ENCODE measurements at regions not wholly inside any gene's neighbourhood (a gene's known extent, or its start where the extent isn't known, plus 50 kb on each side); places are given as distances from the start of the nearest gene placed in this dataset.

GRCh38 chr2:220916931-220917330 lies 655.2 kb downstream of the EPHA4 start:
- DNase-seq (ENCODE audit: low read depth): no peak

GRCh38 chr2:220930271-220931076 lies 641.6 kb downstream of the EPHA4 start:
- no peak for DNase-seq (ENCODE audit: low read depth)

- no peak for DNase-seq (ENCODE audit: low read depth)
Measured at GRCh38 chr2:220931491-220931890, 640.6 kb downstream of the EPHA4 start.

- no peak for DNase-seq (ENCODE audit: low read depth)
Measured at GRCh38 chr2:220932041-220932440, 640.1 kb downstream of the EPHA4 start.

- no peak for DNase-seq (ENCODE audit: low read depth)
Measured at GRCh38 chr2:220935789-220936321, 636.2 kb downstream of the EPHA4 start.

- DNase-seq (ENCODE audit: low read depth): no peak
Measured at GRCh38 chr2:220936641-220937197, 635.4 kb downstream of the EPHA4 start.

GRCh38 chr2:220937245-220937644 lies 634.9 kb downstream of the EPHA4 start:
- DNase-seq (ENCODE audit: low read depth): no peak

GRCh38 chr2:220940646-220941045 lies 631.5 kb downstream of the EPHA4 start:
- DNase-seq (ENCODE audit: low read depth): no peak

GRCh38 chr2:220941683-220942082 lies 630.4 kb downstream of the EPHA4 start:
- no peak for DNase-seq (ENCODE audit: low read depth)

GRCh38 chr2:220946552-220946951 lies 625.6 kb downstream of the EPHA4 start:
- DNase-seq (ENCODE audit: low read depth): no peak

GRCh38 chr2:220948579-220948978 lies 623.5 kb downstream of the EPHA4 start:
- DNase-seq (ENCODE audit: low read depth): no peak

- no peak for DNase-seq (ENCODE audit: low read depth)
Measured at GRCh38 chr2:220949466-220949865, 622.6 kb downstream of the EPHA4 start.

- no peak for DNase-seq (ENCODE audit: low read depth)
Measured at GRCh38 chr2:220955776-220956175, 616.3 kb downstream of the EPHA4 start.

GRCh38 chr2:220956429-220956828 lies 615.7 kb downstream of the EPHA4 start:
- DNase-seq (ENCODE audit: low read depth): no peak

- no peak for DNase-seq (ENCODE audit: low read depth)
Measured at GRCh38 chr2:220959391-220959802, 612.7 kb downstream of the EPHA4 start.

- DNase-seq (ENCODE audit: low read depth): no peak
Measured at GRCh38 chr2:220961143-220961860, 610.8 kb downstream of the EPHA4 start.

GRCh38 chr2:220962556-220962955 lies 609.5 kb downstream of the EPHA4 start:
- no peak for DNase-seq (ENCODE audit: low read depth)

- DNase-seq (ENCODE audit: low read depth): no peak
Measured at GRCh38 chr2:220963076-220963475, 609.0 kb downstream of the EPHA4 start.

GRCh38 chr2:220963930-220964329 lies 608.2 kb downstream of the EPHA4 start:
- DNase-seq (ENCODE audit: low read depth): no peak

- no peak for DNase-seq (ENCODE audit: low read depth)
Measured at GRCh38 chr2:220966636-220967035, 605.5 kb downstream of the EPHA4 start.

GRCh38 chr2:220969348-220969747 lies 602.8 kb downstream of the EPHA4 start:
- DNase-seq (ENCODE audit: low read depth): no peak

- DNase-seq (ENCODE audit: low read depth): no peak
Measured at GRCh38 chr2:220980966-220981675, 591.0 kb downstream of the EPHA4 start.

Measured in stimulated activated CD8-positive, alpha-beta memory T cell treated with anti-CD3 and anti-CD28 coated beads, Interleukin-12 subunit alpha, Interleukin-12 subunit beta, amount 100 ng/mL, for 1 hour (primary cell).